MM.1S (cell line): ENCODE measurements at regions not wholly inside any gene's neighbourhood (a gene's known extent, or its start where the extent isn't known, plus 50 kb on each side); places are given as distances from the start of the nearest gene placed in this dataset.

Source experiments
- DNase-seq: peaks from one replicate; pipeline ENCODE4 v3.0.0-alpha.2; 2015
- H2AFZ ChIP-seq: fragments of 300-600 bp; sonication (generic); 2 replicates; pipeline ENCODE4 v1.6.0; 2016; ENCODE audit warnings: antibody characterized with exemption, low read length
- H3F3A ChIP-seq: fragments of 300-600 bp; sonication (generic); 2 replicates; pipeline ENCODE4 v1.6.1; 2016; ENCODE audit warnings: mild to moderate bottlenecking, antibody characterized with exemption, low read length, moderate library complexity, mixed read lengths; ENCODE audit not compliant: insufficient read depth
- H3K27ac ChIP-seq: fragments of 300-600 bp; sonication (generic); 2 replicates; pipeline ENCODE4 v1.5.1; 2016; ENCODE audit warnings: mild to moderate bottlenecking, low read length
- H3K27me3 ChIP-seq: fragments of 300-600 bp; sonication (generic); replicated peaks from 2 replicates; pipeline ENCODE4 v1.6.0; 2016; ENCODE audit warnings: low read length; ENCODE audit not compliant: insufficient read depth
- H3K36me3 ChIP-seq: fragments of 300-600 bp; sonication (generic); replicated peaks from 2 replicates; pipeline ENCODE4 v1.6.1; 2016; ENCODE audit warnings: mild to moderate bottlenecking, low read length, mixed read lengths; ENCODE audit not compliant: insufficient read depth
- H3K4me1 ChIP-seq: fragments of 300-600 bp; sonication (generic); 2 replicates; pipeline ENCODE4 v1.6.1; 2016; ENCODE audit warnings: low read length, mixed read lengths
- H3K4me2 ChIP-seq: fragments of 300-600 bp; sonication (generic); 2 replicates; pipeline ENCODE4 v1.6.0; 2016; ENCODE audit warnings: low read depth, low read length
- H3K4me3 ChIP-seq: fragments of 300-600 bp; sonication (generic); 2 replicates; pipeline ENCODE4 v1.5.1; 2016; ENCODE audit warnings: low read length, mixed read lengths
- H3K79me2 ChIP-seq: fragments of 300-600 bp; sonication (generic); 2 replicates; pipeline ENCODE4 v1.6.1; 2016; ENCODE audit warnings: mixed run types, low read length, mixed read lengths
- H3K9ac ChIP-seq: fragments of 300-600 bp; sonication (generic); 2 replicates; pipeline ENCODE4 v1.6.1; 2016; ENCODE audit warnings: low read length, mixed read lengths
- H3K9me2 ChIP-seq: fragments of 300-600 bp; sonication (generic); replicated peaks from 2 replicates; pipeline ENCODE4 v1.6.1; 2016; ENCODE audit warnings: mild to moderate bottlenecking, low read length, mixed read lengths; ENCODE audit not compliant: insufficient read depth
- H3K9me3 ChIP-seq: fragments of 300-600 bp; sonication (generic); replicated peaks from 2 replicates; pipeline ENCODE4 v1.6.1; 2016; ENCODE audit warnings: mild to moderate bottlenecking, low read length, mixed read lengths; ENCODE audit not compliant: insufficient read depth
- H4K20me1 ChIP-seq: fragments of 300-600 bp; sonication (generic); 2 replicates; pipeline ENCODE4 v1.6.1; 2016; ENCODE audit warnings: mild to moderate bottlenecking, low read length, moderate library complexity, mixed read lengths; ENCODE audit not compliant: insufficient read depth
- EZH2 ChIP-seq: fragments of 300-600 bp; sonication (generic); optimal IDR thresholded peaks from 2 replicates; pipeline ENCODE3; 2017; ENCODE audit warnings: low read depth, mild to moderate bottlenecking, antibody characterized with exemption, low read length, mixed read lengths
- EZH2phosphoT487 ChIP-seq: fragments of 300-600 bp; sonication (generic); IDR thresholded peaks from 2 replicates; pipeline ENCODE4 v1.6.1; 2018; ENCODE audit warnings: antibody characterized with exemption, low read length
- TF ChIP-seq, protein P1 (sequence below): fragments of 300-600 bp; sonication (generic); IDR thresholded peaks from 2 replicates; pipeline ENCODE4 v1.5.1; 2016; ENCODE audit warnings: antibody characterized with exemption, low read length, mixed read lengths

DNA sequence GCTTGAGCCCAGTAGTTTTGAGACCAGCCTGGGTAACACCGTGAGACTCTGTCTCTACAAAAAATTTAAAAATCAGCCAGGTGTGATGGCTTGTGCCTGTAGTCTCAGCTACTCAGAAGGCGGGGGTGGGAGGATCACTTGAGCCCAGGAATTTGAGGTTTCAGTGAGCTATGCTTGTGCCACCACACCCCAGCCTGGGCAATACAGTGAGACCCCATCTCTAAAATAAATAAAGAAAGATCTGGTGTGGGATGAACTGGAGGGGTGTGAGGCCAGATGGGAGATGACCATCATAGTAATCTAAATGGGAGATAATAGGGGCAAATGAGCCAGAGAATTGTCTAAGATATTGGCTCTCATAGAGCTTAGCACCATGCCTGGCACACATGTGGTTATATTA, 60.1 kb upstream of the TRABD2B start:
- H3K9ac ChIP-seq: no peak overlapping the region
- no peaks in the 10 kb centered on the region for H3K9me2 ChIP-seq
- H4K20me1 ChIP-seq: no peaks in the 10 kb centered on the region
- peaks cover 6% of the 10 kb centered on the region; the same call in 1 of the 2 replicates for H3K4me1 ChIP-seq
- no peaks in the 10 kb centered on the region for H3K79me2 ChIP-seq
- no peak overlapping the region for H3K27ac ChIP-seq
- H2AFZ ChIP-seq: no peak overlapping the region
- H3K36me3 ChIP-seq: no peaks in the 10 kb centered on the region
- no peak overlapping the region for H3K4me2 ChIP-seq
- no peak overlapping the region for H3K4me3 ChIP-seq
- DNase-seq: no peak
- no peaks in the 10 kb centered on the region for H3F3A ChIP-seq
- no peaks in the 10 kb centered on the region for H3K9me3 ChIP-seq
- H3K27me3 ChIP-seq: no peaks in the 10 kb centered on the region
- no peak for TF ChIP-seq EZH2
- TF ChIP-seq EZH2phosphoT487: no peak
- TF ChIP-seq, protein P1, sequence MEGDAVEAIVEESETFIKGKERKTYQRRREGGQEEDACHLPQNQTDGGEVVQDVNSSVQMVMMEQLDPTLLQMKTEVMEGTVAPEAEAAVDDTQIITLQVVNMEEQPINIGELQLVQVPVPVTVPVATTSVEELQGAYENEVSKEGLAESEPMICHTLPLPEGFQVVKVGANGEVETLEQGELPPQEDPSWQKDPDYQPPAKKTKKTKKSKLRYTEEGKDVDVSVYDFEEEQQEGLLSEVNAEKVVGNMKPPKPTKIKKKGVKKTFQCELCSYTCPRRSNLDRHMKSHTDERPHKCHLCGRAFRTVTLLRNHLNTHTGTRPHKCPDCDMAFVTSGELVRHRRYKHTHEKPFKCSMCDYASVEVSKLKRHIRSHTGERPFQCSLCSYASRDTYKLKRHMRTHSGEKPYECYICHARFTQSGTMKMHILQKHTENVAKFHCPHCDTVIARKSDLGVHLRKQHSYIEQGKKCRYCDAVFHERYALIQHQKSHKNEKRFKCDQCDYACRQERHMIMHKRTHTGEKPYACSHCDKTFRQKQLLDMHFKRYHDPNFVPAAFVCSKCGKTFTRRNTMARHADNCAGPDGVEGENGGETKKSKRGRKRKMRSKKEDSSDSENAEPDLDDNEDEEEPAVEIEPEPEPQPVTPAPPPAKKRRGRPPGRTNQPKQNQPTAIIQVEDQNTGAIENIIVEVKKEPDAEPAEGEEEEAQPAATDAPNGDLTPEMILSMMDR: no peak

DNA sequence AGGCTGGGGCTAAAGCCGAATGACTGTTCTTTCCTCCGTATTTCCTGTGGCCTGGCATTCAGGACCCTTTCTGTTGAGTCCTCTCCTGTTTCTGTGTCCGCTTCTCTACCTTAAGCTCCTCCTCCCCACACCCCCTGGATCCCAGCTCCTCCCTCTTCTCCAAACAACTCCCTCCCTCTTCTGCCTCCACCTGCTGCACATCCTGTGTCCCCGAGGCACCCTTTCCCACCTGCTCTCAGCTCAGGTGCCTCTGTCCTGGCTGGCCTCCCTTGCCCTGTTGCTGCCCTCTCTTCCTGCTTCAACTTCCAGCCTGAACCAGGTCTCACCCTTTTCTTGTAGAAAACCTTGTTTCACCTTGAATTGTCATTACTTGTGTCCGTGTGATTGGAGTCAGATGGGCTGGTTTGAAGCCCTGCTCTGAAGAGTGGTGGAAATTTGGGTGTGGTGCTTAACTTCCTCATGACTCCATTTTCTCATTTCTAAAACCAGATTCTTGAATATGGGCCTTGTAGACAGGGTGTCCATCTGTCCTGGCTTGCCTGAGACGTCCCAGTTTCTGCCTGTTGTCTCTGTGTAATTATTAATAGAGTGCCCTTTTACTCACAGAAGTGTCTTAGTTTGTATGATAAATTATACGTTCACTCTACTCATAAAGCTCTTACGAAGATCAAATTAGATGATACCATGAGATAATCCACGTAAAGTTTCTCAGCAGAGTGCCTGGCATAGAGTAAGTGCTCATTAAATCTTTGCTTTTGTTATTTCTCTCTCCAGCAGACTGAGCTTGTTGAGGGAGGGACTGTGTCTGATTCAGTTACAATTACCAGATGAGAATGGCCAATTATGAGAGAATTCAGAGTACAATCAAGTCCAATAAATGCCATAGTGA, 58.9 kb upstream of the TRABD2B start:
- H3K4me3 ChIP-seq: no peak overlapping the region
- TF ChIP-seq, protein P1: no peak
- no peak for TF ChIP-seq EZH2
- no peak for TF ChIP-seq EZH2phosphoT487
- no peaks in the 10 kb centered on the region for H3K9me3 ChIP-seq
- H4K20me1 ChIP-seq: no peaks in the 10 kb centered on the region
- H3K27me3 ChIP-seq: no peaks in the 10 kb centered on the region
- no peak overlapping the region for H3K27ac ChIP-seq
- no peak overlapping the region for H2AFZ ChIP-seq
- H3K9me2 ChIP-seq: no peaks in the 10 kb centered on the region
- H3K79me2 ChIP-seq: no peaks in the 10 kb centered on the region
- H3K4me1 ChIP-seq: no peaks in the 10 kb centered on the region
- no peak overlapping the region for H3K9ac ChIP-seq
- H3K4me2 ChIP-seq: no peak overlapping the region
- DNase-seq: no peak
- no peaks in the 10 kb centered on the region for H3F3A ChIP-seq
- no peaks in the 10 kb centered on the region for H3K36me3 ChIP-seq

DNA sequence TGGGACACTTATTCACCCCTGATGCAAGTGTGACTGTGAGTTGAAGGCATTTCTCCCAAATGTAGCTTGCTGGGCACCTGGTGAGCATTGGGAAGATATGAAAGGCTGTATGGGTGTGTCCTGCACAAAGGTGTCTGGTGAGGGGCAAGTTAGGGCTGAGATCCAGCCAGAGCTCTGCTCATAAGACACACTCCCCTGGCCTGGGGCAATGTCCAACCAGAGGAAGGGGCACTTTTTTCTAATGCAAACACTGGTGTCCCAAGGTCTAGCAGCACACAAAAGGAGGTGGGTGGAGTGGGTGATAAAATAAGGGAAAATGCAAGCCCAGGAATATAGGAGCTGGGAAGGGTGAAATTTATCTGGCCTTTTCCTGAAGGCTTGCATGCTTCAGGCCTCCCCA, 57.0 kb upstream of the TRABD2B start:
- no peak for TF ChIP-seq EZH2
- no peak for TF ChIP-seq EZH2phosphoT487
- TF ChIP-seq, protein P1: no peak
- no peaks in the 10 kb centered on the region for H3K79me2 ChIP-seq
- no peaks in the 10 kb centered on the region for H3K4me1 ChIP-seq
- no peaks in the 10 kb centered on the region for H3K9me2 ChIP-seq
- H3K9ac ChIP-seq: no peak overlapping the region
- H3K4me2 ChIP-seq: no peak overlapping the region
- no peak for DNase-seq
- no peak overlapping the region for H2AFZ ChIP-seq
- H4K20me1 ChIP-seq: no peaks in the 10 kb centered on the region
- no peaks in the 10 kb centered on the region for H3F3A ChIP-seq
- no peak overlapping the region for H3K27ac ChIP-seq
- no peaks in the 10 kb centered on the region for H3K36me3 ChIP-seq
- no peak overlapping the region for H3K4me3 ChIP-seq
- H3K27me3 ChIP-seq: no peaks in the 10 kb centered on the region
- H3K9me3 ChIP-seq: no peaks in the 10 kb centered on the region
